ENCODE measurements at regions not wholly inside any gene's neighbourhood (a gene's known extent, or its start where the extent isn't known, plus 50 kb on each side); places are given as distances from the start of the nearest gene placed in this dataset.

DNA sequence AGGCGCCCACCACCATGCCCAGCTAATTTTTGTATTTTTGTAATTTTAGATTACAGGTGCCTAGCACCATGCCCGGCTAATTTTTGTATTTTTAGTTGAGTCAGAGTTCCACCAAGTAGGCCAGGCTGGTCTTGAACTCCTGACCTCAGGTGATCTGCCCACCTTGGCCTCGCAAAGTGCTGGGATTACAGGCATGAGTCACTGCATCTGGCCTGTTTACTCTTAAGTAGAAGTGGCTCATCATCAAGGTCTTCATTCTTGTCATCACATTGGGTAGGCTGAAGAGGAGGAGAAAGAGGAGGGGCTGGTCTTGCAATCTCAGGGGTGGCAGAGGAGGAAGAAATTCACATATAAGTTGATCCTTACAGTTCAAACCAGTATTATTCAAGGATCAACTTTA lies 152.4 kb upstream of the ATP2B1 start:
- TF ChIP-seq EZH2 (IDR thresholded peaks at IDR 0.05; ENCODE audit: low read length, missing control alignments), result no peak
- TF ChIP-seq, protein P1, sequence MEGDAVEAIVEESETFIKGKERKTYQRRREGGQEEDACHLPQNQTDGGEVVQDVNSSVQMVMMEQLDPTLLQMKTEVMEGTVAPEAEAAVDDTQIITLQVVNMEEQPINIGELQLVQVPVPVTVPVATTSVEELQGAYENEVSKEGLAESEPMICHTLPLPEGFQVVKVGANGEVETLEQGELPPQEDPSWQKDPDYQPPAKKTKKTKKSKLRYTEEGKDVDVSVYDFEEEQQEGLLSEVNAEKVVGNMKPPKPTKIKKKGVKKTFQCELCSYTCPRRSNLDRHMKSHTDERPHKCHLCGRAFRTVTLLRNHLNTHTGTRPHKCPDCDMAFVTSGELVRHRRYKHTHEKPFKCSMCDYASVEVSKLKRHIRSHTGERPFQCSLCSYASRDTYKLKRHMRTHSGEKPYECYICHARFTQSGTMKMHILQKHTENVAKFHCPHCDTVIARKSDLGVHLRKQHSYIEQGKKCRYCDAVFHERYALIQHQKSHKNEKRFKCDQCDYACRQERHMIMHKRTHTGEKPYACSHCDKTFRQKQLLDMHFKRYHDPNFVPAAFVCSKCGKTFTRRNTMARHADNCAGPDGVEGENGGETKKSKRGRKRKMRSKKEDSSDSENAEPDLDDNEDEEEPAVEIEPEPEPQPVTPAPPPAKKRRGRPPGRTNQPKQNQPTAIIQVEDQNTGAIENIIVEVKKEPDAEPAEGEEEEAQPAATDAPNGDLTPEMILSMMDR (conservative IDR thresholded peaks at IDR 0.05 in 1 of 2, IDR thresholded peaks at IDR 0.05 in 1 of 2; ENCODE audit: low read depth in 1 of 2, low read length in 2 of 2), result no peak
- Histone ChIP-seq H3K27me3 (ENCODE audit: control insufficient read depth, insufficient read depth, low read length) (no peaks in the 10 kb centered on the region), H2AFZ (ENCODE audit: low read length) (no peak overlapping the region), H3K36me3 (ENCODE audit: control insufficient read depth, insufficient read depth, low read length) (no peaks in the 10 kb centered on the region), H3K27ac (ENCODE audit: insufficient read depth, low read length) (no peak overlapping the region), H3K79me2 (ENCODE audit: control insufficient read depth, insufficient read depth, low read length) (no peaks in the 10 kb centered on the region), H4K20me1 (ENCODE audit: control insufficient read depth, extremely low read depth, insufficient read depth, low read length) (no peaks in the 10 kb centered on the region), H3K4me3 (replicated peaks in 1 of 4; ENCODE audit: control extremely low read depth in 1 of 4, insufficient read depth in 1 of 4, low read depth in 3 of 4, low read length in 4 of 4) (no peak overlapping the region), H3K9ac (ENCODE audit: insufficient read depth, low read length) (no peak overlapping the region), H3K4me2 (ENCODE audit: extremely low read depth, insufficient read depth, low read length) (no peak overlapping the region), H3K4me1 (ENCODE audit: control insufficient read depth, extremely low read depth, insufficient read depth, low read length) (no peaks in the 10 kb centered on the region), H3K9me3 (ENCODE audit: control insufficient read depth, insufficient read depth, low read depth, low read length) (no peaks in the 10 kb centered on the region)
- DNase-seq (ENCODE audit: low read depth in 2 of 2), result no peak

DNA sequence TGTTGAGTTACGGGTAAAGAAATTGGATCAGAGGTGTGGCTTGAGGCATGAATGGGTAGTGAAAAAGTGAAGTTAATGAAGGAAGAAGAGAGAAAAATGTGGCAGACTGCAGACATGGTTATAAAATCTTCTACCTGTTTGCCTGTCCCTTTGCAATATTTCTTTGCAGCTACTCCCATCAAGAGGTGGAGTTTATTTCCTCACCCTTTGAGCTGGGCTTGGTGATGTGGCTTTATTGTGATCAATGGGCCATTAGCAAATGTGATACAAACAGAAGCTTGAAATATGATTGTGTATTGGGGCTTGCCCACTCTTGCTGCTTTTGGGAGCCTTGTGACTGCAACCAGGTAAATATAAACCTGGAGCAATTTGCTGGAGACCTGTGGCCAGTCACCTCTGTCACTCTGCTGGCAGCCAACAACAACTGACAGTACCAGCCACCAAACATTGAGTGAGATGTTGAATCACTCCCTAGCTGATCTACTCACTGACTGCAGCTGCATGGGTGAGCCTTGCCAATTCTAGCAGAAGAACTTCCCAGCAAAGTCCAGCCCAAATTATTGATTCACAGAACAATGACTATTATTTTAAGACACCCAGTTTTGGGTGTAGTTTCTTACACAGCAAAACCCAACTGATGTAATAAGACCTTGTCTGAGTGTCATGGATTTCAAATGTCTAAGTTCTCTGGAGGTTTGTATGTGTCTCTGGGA lies 151.0 kb upstream of the ATP2B1 start:
- H3K27ac ChIP-seq (ENCODE audit: insufficient read depth, low read length), result no peak overlapping the region
- H3K27me3 ChIP-seq (ENCODE audit: control insufficient read depth, insufficient read depth, low read length), result no peaks in the 10 kb centered on the region
- H3K79me2 ChIP-seq (ENCODE audit: control insufficient read depth, insufficient read depth, low read length), result no peaks in the 10 kb centered on the region
- no peaks in the 10 kb centered on the region for H3K36me3 ChIP-seq (ENCODE audit: control insufficient read depth, insufficient read depth, low read length)
- TF ChIP-seq EZH2 (IDR thresholded peaks at IDR 0.05; ENCODE audit: low read length, missing control alignments), result no peak
- TF ChIP-seq, protein P1 (conservative IDR thresholded peaks at IDR 0.05 in 1 of 2, IDR thresholded peaks at IDR 0.05 in 1 of 2; ENCODE audit: low read depth in 1 of 2, low read length in 2 of 2), result no peak
- DNase-seq (ENCODE audit: low read depth in 2 of 2), result no peak
- no peak overlapping the region for H2AFZ ChIP-seq (ENCODE audit: low read length)
- H3K9ac ChIP-seq (ENCODE audit: insufficient read depth, low read length), result no peak overlapping the region
- H3K4me3 ChIP-seq (replicated peaks in 1 of 4; ENCODE audit: control extremely low read depth in 1 of 4, insufficient read depth in 1 of 4, low read depth in 3 of 4, low read length in 4 of 4), result no peak overlapping the region
- H3K9me3 ChIP-seq (ENCODE audit: control insufficient read depth, insufficient read depth, low read depth, low read length), result no peaks in the 10 kb centered on the region
- H3K4me2 ChIP-seq (ENCODE audit: extremely low read depth, insufficient read depth, low read length), result no peak overlapping the region
- H3K4me1 ChIP-seq (ENCODE audit: control insufficient read depth, extremely low read depth, insufficient read depth, low read length), result no peaks in the 10 kb centered on the region
- no peaks in the 10 kb centered on the region for H4K20me1 ChIP-seq (ENCODE audit: control insufficient read depth, extremely low read depth, insufficient read depth, low read length)

DNA sequence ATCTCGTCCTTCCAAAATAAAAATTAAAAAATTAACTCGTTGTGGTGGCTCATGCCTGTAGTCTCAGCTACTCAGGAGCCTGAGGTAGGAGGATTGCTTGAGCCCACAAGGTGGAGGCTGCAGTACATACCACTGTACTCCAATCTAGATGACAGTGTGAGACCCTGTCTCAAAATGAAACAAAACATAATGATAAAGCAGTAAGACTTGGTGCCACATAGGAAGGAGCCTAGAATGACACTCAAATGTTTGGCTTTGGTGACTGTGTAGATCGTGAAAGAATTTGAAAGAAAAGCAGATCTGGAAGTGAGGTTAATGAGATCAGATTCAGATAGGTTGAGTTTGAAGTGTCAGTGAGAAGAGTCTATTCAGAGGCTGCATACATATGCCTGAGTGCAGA lies 150.1 kb upstream of the ATP2B1 start:
- no peak for DNase-seq (ENCODE audit: low read depth in 2 of 2)
- Histone ChIP-seq H3K9ac (ENCODE audit: insufficient read depth, low read length) (no peak overlapping the region), H3K79me2 (ENCODE audit: control insufficient read depth, insufficient read depth, low read length) (no peaks in the 10 kb centered on the region), H3K4me2 (ENCODE audit: extremely low read depth, insufficient read depth, low read length) (no peak overlapping the region), H3K27ac (ENCODE audit: insufficient read depth, low read length) (no peak overlapping the region), H3K36me3 (ENCODE audit: control insufficient read depth, insufficient read depth, low read length) (no peaks in the 10 kb centered on the region), H3K9me3 (ENCODE audit: control insufficient read depth, insufficient read depth, low read depth, low read length) (no peaks in the 10 kb centered on the region), H3K27me3 (ENCODE audit: control insufficient read depth, insufficient read depth, low read length) (no peaks in the 10 kb centered on the region), H4K20me1 (ENCODE audit: control insufficient read depth, extremely low read depth, insufficient read depth, low read length) (no peaks in the 10 kb centered on the region), H3K4me3 (replicated peaks in 1 of 4; ENCODE audit: control extremely low read depth in 1 of 4, insufficient read depth in 1 of 4, low read depth in 3 of 4, low read length in 4 of 4) (no peak overlapping the region), H3K4me1 (ENCODE audit: control insufficient read depth, extremely low read depth, insufficient read depth, low read length) (no peaks in the 10 kb centered on the region), H2AFZ (ENCODE audit: low read length) (no peak overlapping the region)
- TF ChIP-seq EZH2 (IDR thresholded peaks at IDR 0.05; ENCODE audit: low read length, missing control alignments), result no peak
- TF ChIP-seq, protein P1 (conservative IDR thresholded peaks at IDR 0.05 in 1 of 2, IDR thresholded peaks at IDR 0.05 in 1 of 2; ENCODE audit: low read depth in 1 of 2, low read length in 2 of 2), result no peak
